NCI-H82 treated with DMSO at 0.1 percent for 48 hours (cell line): ENCODE measurements at regions not wholly inside any gene's neighbourhood (a gene's known extent, or its start where the extent isn't known, plus 50 kb on each side); places are given as distances from the start of the nearest gene placed in this dataset.
"Not testable (repeated sequence)": the region's sequence is repeated elsewhere in the genome, so short reads cannot be mapped to it uniquely, and the experiment has no call there.

ENCODE experiments used
- DNase-seq: peaks from one replicate; lab custom pipeline; 2025; ENCODE audit not compliant: unreplicated experiment; lab: John Stamatoyannopoulos, UW

GRCh38 chr7:9681284-9681683 is 1247.9 kb downstream of the NXPH1 start:
- DNase-seq: no peak

- DNase-seq: no peak
Observed at GRCh38 chr7:9691286-9691685, 1257.9 kb downstream of the NXPH1 start.

DNA sequence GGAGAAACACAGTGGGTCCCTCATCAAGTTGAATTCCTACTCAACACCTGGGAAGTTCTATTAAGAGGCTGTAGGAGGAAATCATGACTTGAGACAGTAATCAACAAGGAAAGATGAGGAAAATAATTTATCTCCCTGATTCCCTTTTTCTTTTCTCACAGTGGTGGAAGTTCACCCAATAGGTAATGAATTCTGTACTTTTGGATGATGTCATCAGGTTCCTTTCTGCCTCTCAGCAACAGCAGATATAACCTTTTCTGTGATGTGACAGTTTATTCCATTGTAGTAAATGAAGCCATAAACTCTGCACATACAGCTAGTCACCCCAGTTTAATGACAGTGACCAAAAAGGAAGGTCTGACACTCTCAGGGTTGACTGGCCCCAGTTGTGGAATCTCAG is 1265.0 kb downstream of the NXPH1 start:
- DNase-seq: no peak

DNA sequence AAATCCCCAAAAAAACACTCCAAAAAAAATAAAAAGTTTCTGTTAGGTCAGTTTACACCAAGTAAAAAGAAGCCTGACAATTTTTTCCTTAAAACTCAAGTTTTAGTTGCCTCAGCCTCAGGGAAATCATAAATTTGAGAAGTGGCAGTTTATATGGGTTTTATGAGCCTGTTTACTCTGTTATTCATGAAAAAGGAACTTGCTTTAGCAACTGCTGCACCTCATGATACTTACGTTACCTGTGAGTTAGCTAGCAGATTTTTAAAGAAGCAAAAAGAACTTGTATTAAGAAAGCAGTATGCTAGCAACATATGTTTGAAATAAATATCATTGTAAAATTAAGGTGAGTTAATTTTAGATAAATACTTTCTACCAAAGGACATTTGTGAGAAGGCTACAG is 1264.5 kb upstream of the PHF14 start:
- DNase-seq: no peak

DNA sequence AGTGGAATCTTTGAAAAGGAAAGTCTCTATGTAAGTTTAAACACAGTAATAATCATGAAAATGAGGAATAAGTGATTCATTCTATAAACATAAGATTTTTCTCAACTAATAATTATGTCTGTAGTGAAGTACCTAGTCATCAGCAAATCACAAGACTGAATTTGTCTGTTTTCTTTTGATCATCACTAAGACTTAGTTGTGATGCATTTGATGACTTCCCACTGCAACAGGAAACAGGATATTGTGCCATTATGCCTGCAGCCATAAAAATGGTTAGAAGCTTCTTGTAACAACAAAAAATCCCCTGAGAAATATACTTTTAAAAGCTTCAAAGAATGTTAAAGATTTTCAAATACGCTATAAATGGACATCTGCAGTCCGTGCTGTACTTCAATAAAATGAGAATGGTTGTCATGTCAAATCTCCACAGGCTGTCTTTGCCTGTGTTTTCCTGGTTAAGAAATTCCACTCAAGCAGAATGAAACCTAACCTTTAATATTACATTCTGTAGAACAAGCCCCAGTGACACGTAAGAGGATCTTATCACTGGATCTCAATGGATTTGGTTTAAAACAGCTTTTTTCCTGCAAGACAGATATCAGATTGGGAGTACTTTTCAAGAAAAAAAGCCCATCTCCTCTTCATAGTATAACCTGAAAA is 1262.3 kb upstream of the PHF14 start:
- no peak for DNase-seq

- no peak for DNase-seq
Observed at GRCh38 chr7:9718071-9718661, 1255.5 kb upstream of the PHF14 start.

GRCh38 chr7:9719303-9719702 is 1254.4 kb upstream of the PHF14 start:
- DNase-seq: no peak

DNA sequence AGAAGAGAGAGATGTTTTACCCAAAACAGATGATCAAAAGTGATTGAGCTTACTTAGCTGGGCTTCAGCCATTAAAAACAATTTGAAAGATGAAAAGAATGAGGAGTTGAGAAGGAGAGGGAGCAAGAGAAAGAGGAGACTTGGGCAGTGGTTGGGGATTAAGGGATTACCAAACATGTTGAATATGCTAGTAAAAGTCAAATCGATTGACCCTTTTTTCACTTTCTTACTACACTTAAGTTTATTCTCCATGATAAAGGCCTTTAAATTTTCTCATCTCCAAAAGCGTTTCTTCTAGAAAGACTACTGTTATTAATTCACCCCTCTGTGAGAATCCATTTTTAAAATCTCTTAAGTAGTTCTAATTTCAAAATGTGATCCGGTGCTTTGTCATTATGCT is 1254.0 kb upstream of the PHF14 start:
- DNase-seq: no peak

DNA sequence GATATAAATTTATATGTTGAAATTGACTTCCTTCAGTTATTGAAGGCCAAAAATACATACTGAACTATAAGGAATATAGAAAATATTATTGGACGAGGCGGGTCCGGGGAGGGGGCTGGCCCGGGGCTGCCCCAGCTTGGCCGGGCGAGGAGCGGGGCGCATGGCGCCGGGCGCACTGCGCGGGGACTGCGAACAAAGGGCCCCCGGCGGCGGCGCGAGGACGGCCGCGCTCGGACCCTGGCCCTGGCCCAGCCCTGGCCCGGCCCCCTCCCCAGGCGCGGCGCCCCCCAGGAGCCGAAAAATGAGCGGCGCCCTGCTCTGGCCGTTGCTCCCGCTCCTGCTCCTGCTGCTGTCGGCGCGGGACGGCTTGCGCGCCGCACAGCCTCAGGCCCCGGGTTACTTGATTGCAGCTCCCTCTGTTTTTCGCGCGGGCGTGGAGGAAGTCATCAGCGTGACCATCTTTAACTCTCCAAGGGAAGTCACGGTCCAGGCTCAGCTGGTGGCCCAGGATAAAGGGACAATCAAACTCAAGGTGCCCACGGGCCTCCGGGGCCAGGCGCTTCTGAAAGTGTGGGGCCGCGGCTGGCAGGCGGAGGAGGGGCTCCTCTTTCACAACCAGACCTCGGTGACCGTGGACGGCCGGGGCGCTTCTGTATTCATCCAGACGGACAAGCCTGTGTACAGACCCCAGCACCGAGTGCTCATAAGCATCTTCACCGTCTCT is 1247.6 kb upstream of the PHF14 start:
- not testable (repeated sequence) for DNase-seq

- not testable (repeated sequence) for DNase-seq
Observed at GRCh38 chr7:9726811-9727210, 1246.9 kb upstream of the PHF14 start.

DNA sequence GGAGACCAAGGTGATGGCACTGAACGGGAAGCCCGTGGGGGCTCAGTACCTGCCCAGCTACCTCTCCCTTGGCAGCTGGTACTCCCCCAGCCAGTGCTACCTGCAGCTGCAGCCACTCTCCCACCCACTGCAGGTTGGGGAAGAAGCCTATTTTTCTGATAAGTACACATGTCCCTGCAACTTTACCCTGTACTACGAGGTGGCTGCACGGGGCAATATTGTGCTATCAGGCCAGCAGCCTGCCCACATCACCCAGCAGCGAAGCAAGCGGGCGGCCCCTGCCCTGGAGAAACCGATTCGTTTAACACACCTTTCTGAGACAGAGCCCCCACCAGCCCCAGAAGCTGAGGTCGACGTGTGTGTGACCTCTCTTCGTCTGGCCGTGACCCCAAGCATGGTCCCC is 1246.2 kb upstream of the PHF14 start:
- not testable (repeated sequence) for DNase-seq

DNA sequence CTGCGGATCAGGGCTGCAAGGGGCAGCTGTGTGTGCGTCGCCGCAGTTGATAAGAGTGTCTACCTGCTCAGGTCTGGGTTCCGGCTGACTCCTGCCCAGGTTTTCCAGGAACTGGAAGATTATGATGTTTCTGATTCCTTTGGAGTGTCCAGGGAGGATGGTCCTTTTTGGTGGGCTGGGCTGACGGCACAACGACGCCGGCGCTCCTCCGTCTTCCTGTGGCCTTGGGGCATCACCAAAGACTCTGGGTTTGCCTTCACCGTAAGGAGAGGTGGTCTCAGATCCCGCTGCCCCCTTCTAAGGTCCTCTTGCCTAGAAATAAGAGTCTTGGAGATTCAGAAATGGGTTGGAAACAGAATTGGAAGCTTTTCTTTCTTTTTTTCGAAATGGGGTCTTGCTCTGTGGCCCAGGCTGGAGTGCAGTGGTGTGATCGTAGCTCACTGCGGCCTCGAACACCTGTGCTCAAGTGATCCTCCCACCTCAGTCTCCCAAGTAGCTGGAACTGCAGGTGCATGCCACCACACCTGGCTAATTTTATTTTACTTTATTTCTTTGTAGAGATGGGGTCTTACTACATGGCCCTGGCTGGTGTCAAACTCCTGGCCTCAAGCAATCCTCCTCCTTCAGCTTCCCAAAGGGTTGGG is 1245.5 kb upstream of the PHF14 start:
- not testable (repeated sequence) for DNase-seq

DNA sequence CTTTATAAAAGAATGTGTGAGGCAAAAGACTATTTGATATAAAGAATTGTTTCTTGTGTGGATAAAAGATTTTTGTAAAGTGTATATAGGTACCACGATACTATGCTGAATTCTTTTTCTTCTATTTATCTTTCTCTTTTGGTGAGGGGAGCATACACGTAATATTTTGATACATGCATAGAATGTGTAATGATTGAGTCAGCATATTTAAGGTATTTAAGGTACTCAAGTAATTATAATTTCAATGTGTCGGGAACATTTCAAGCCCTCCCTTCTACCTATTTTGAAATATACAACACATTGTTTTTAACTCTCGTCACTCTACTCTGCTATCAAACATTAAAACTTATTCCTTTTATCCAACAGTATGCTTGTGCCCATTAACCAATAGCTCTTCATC is 1221.6 kb upstream of the PHF14 start:
- DNase-seq: no peak

GRCh38 chr7:9761224-9761623 is 1212.4 kb upstream of the PHF14 start:
- no peak for DNase-seq

DNA sequence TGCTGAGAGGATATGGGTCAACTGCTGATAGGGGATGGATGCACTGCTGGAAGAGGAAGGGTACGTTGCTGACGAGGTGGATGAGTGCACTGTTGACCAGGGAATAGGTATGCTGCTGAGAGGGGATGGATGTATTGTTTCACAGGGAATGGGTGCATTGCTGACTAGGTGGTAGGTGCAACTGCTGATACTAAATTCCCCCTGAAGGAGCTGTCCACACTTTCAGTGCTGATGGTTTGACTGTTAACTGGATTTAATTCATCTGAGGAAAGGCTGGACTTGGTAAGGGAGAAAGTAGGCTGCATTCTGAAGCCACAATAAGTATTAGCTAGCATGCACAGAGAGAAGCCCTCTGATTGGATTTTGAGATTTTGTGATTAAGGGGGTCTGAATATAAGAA is 1196.8 kb upstream of the PHF14 start:
- peak; percentile 49 for DNase-seq

GRCh38 chr7:9778367-9778766 is 1195.3 kb upstream of the PHF14 start:
- no peak for DNase-seq

DNA sequence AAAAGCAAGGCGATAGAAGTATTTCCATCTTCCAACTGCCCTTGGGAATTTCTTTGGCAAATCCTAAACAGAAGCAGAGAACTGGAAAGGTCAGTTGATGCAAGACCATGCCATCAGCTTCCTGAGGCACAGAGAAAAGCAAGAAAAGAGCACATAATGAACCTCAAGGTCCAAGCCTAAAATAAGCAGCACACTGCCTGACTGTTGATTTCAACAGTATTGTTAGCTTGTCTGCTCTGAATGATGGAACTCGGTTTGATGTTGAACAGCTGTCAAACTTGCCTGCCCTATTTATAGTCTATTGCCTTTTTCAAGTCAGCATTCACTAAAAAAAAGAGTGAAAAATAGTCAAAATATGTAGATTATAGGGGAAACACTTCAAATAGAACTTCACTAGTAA is 1192.0 kb upstream of the PHF14 start:
- DNase-seq: no peak

DNA sequence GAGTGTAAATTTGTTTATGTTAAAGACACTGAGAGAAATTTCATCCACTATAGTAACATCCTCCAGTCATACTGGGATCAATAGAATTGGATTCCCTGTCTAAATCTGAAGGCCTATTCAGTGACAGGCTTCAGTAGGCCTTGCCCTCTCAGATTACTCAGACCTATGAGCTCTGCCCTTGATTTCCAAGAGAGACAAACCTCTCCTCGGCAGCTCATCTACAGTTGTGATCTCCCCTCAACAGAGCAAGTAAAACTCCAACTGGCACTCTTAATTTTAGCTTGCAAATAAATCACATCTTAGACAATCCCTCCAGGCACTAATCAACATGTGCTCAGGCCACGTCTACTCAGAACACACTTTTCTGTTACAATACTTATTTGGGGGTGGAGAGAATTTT is 1191.4 kb upstream of the PHF14 start:
- no peak for DNase-seq

GRCh38 chr7:9785211-9785610 is 1188.5 kb upstream of the PHF14 start:
- DNase-seq: no peak

- DNase-seq: no peak
Observed at GRCh38 chr7:9796241-9796640, 1177.4 kb upstream of the PHF14 start.

- DNase-seq: no peak
Observed at GRCh38 chr7:9822458-9823290, 1151.0 kb upstream of the PHF14 start.
